ENCODE measurements at regions not wholly inside any gene's neighbourhood (a gene's known extent, or its start where the extent isn't known, plus 50 kb on each side); places are given as distances from the start of the nearest gene placed in this dataset.

- CTCF ChIA-PET, result no interaction called here
- Histone ChIP-seq H3K9me2 (ENCODE audit: insufficient read depth) (no peaks in the 10 kb centered on the region), H3F3A (ENCODE audit: insufficient read depth, low read depth) (peaks cover 5% of the 10 kb centered on the region; the same call in 1 of the 2 replicates), H3K9me3 (ENCODE audit: insufficient read depth, low read depth) (0 out of 2 replicates have a peak, but pooled peaks cover 5% of the 10 kb centered on the region), H2AFZ (no peak overlapping the region), H3K36me3 (ENCODE audit: low read depth) (no peaks in the 10 kb centered on the region), H3K79me2 (ENCODE audit: low read depth) (no peaks in the 10 kb centered on the region), H3K27me3 (ENCODE audit: insufficient read depth, low read depth) (no peaks in the 10 kb centered on the region), H3K4me2 (no peak overlapping the region), H3K27ac (no peak overlapping the region), H4K20me1 (ENCODE audit: insufficient read depth) (no peaks in the 10 kb centered on the region), H3K4me1 (replicated peaks; ENCODE audit: insufficient read depth) (peaks cover 14% of the 10 kb centered on the region), H3K4me3 (no peak overlapping the region)
- DNase-seq, result peak in 1 of 2 experiments; percentile 32
- TF ChIP-seq EZH2 (IDR thresholded peaks at IDR 0.05; ENCODE audit: low read depth), result no peak
- TF ChIP-seq CTCF (conservative IDR thresholded peaks at IDR 0.05), result no peak
- BruUV-seq (replicated peaks), result no TSS peak
- POLR2A ChIA-PET (ENCODE audit: unreplicated experiment), result no interaction called here
- intact Hi-C loops (cut with micrococcal nuclease; ENCODE audit: unreplicated experiment), result no loop called here
Observed at GRCh38 chr2:236764716-236765115, 195.1 kb downstream of the ACKR3 start.

- Histone ChIP-seq H3K4me3 (no peak overlapping the region), H2AFZ (no peak overlapping the region), H3K36me3 (ENCODE audit: low read depth) (no peaks in the 10 kb centered on the region), H3K27me3 (ENCODE audit: insufficient read depth, low read depth) (no peaks in the 10 kb centered on the region), H3K27ac (no peak overlapping the region), H4K20me1 (ENCODE audit: insufficient read depth) (no peaks in the 10 kb centered on the region), H3K9me3 (ENCODE audit: insufficient read depth, low read depth) (0 out of 2 replicates have a peak, but pooled peaks cover 5% of the 10 kb centered on the region), H3K9me2 (ENCODE audit: insufficient read depth) (no peaks in the 10 kb centered on the region), H3K4me2 (no peak overlapping the region), H3F3A (ENCODE audit: insufficient read depth, low read depth) (peaks cover 5% of the 10 kb centered on the region; the same call in 1 of the 2 replicates), H3K4me1 (replicated peaks; ENCODE audit: insufficient read depth) (peaks cover 19% of the 10 kb centered on the region), H3K79me2 (ENCODE audit: low read depth) (no peaks in the 10 kb centered on the region)
- POLR2A ChIA-PET (ENCODE audit: unreplicated experiment), result no interaction called here
- CTCF ChIA-PET, result no interaction called here
- BruUV-seq (replicated peaks), result no TSS peak
- no peak for DNase-seq
- TF ChIP-seq EZH2 (IDR thresholded peaks at IDR 0.05; ENCODE audit: low read depth), result no peak
- intact Hi-C loops (cut with micrococcal nuclease; ENCODE audit: unreplicated experiment), result no loop called here
Observed at GRCh38 chr2:236765478-236765877, 195.9 kb downstream of the ACKR3 start.

- Histone ChIP-seq H2AFZ (no peak overlapping the region), H3K27ac (no peak overlapping the region), H4K20me1 (ENCODE audit: insufficient read depth) (no peaks in the 10 kb centered on the region)
Observed at GRCh38 chr2:236766850-236767249, 197.2 kb downstream of the ACKR3 start.

More at GRCh38 chr2:236766850-236767249, 197.2 kb downstream of the ACKR3 start:
- no TSS peak for BruUV-seq (replicated peaks)
- H3K4me1 ChIP-seq (replicated peaks; ENCODE audit: insufficient read depth), result peaks cover 22% of the 10 kb centered on the region
- DNase-seq, result no peak
- CTCF ChIA-PET, result no interaction called here
- H3K27me3 ChIP-seq (ENCODE audit: insufficient read depth, low read depth), result no peaks in the 10 kb centered on the region
- H3K4me2 ChIP-seq, result no peak overlapping the region
- H3F3A ChIP-seq (ENCODE audit: insufficient read depth, low read depth), result peaks cover 5% of the 10 kb centered on the region; the same call in 1 of the 2 replicates
- H3K36me3 ChIP-seq (ENCODE audit: low read depth), result no peaks in the 10 kb centered on the region
- POLR2A ChIA-PET (ENCODE audit: unreplicated experiment), result no interaction called here
- H3K9me2 ChIP-seq (ENCODE audit: insufficient read depth), result no peaks in the 10 kb centered on the region
- no peak overlapping the region for H3K4me3 ChIP-seq
- intact Hi-C loops (cut with micrococcal nuclease; ENCODE audit: unreplicated experiment), result no loop called here
- H3K79me2 ChIP-seq (ENCODE audit: low read depth), result no peaks in the 10 kb centered on the region
- H3K9me3 ChIP-seq (ENCODE audit: insufficient read depth, low read depth), result 0 out of 2 replicates have a peak, but pooled peaks cover 5% of the 10 kb centered on the region
- TF ChIP-seq EZH2 (IDR thresholded peaks at IDR 0.05; ENCODE audit: low read depth), result no peak
- TF ChIP-seq CTCF (conservative IDR thresholded peaks at IDR 0.05), result no peak
